ENCODE measurements at regions not wholly inside any gene's neighbourhood (a gene's known extent, or its start where the extent isn't known, plus 50 kb on each side); places are given as distances from the start of the nearest gene placed in this dataset.

GRCh38 chr10:107585630-107586029 lies 421.1 kb upstream of the SORCS1 start:
- no peak for TF ChIP-seq EP300 (IDR thresholded peaks at IDR 0.05)
- TF ChIP-seq CTCF (IDR thresholded peaks at IDR 0.05): no peak
- TF ChIP-seq POLR2A (IDR thresholded peaks at IDR 0.05): no peak

All from tibial nerve (tissue), 4 donors.